Stimulated activated naive CD8-positive, alpha-beta T cell treated with anti-CD3 and anti-CD28 coated beads, Interleukin-15, Interleukin-2, amounts not matched to agents 100 U/mL and 50 U/mL, for 24 hours (primary cell): ENCODE measurements at regions not wholly inside any gene's neighbourhood (a gene's known extent, or its start where the extent isn't known, plus 50 kb on each side); places are given as distances from the start of the nearest gene placed in this dataset.

Experiments used
- ATAC-seq: fragments of 150-1000 bp; cut with Tn5 transposase; one replicate; pipeline ENCODE4 v1.10.0; 2021
- DNase-seq: peaks from one replicate; pipeline ENCODE4 v3.0.0; 2021

GRCh38 chr2:150417278-150417677 lies 70.2 kb downstream of the RND3 start:
- DNase-seq (no peak), ATAC-seq (no peak)

GRCh38 chr2:150415022-150415421 lies 72.4 kb downstream of the RND3 start:
- DNase-seq (no peak), ATAC-seq (no peak)

GRCh38 chr2:150413910-150414309 lies 73.6 kb downstream of the RND3 start:
- ATAC-seq (no peak), DNase-seq (no peak)

- ATAC-seq = no peak
- no peak for DNase-seq
Observed at GRCh38 chr2:150413366-150413765, 74.1 kb downstream of the RND3 start.

GRCh38 chr2:150410809-150411208 lies 76.7 kb downstream of the RND3 start:
- DNase-seq (no peak), ATAC-seq (no peak)

GRCh38 chr2:150409196-150409595 lies 78.3 kb downstream of the RND3 start:
- DNase-seq (no peak), ATAC-seq (no peak)

- DNase-seq (no peak), ATAC-seq (no peak)
Observed at GRCh38 chr2:150404147-150404546, 83.3 kb downstream of the RND3 start.

GRCh38 chr2:150403457-150403856 lies 84.0 kb downstream of the RND3 start:
- DNase-seq (no peak), ATAC-seq (no peak)

- DNase-seq = no peak
- ATAC-seq = no peak
Observed at GRCh38 chr2:150402953-150403352, 84.5 kb downstream of the RND3 start.

GRCh38 chr2:150400849-150401248 lies 86.6 kb downstream of the RND3 start:
- ATAC-seq = no peak
- no peak for DNase-seq

GRCh38 chr2:150392614-150393013 lies 94.9 kb downstream of the RND3 start:
- DNase-seq (no peak), ATAC-seq (no peak)

GRCh38 chr2:150391779-150392178 lies 95.7 kb downstream of the RND3 start:
- ATAC-seq = no peak
- DNase-seq = no peak

GRCh38 chr2:150389447-150389846 lies 98.0 kb downstream of the RND3 start:
- DNase-seq = no peak
- ATAC-seq = no peak

GRCh38 chr2:150388289-150388625 lies 99.2 kb downstream of the RND3 start:
- DNase-seq (no peak), ATAC-seq (no peak)

GRCh38 chr2:150387586-150388288 lies 99.7 kb downstream of the RND3 start:
- no peak for ATAC-seq
- no peak for DNase-seq

- DNase-seq (no peak), ATAC-seq (no peak)
Observed at GRCh38 chr2:150385211-150385610, 102.3 kb downstream of the RND3 start.

GRCh38 chr2:150383587-150383986 lies 103.9 kb downstream of the RND3 start:
- DNase-seq (no peak), ATAC-seq (no peak)

- ATAC-seq = no peak
- no peak for DNase-seq
Observed at GRCh38 chr2:150379166-150379565, 108.3 kb downstream of the RND3 start.

- ATAC-seq = no peak
- DNase-seq = no peak
Observed at GRCh38 chr2:150378686-150379085, 108.8 kb downstream of the RND3 start.

- DNase-seq = no peak
- no peak for ATAC-seq
Observed at GRCh38 chr2:150376553-150377335, 110.7 kb downstream of the RND3 start.

- DNase-seq (no peak), ATAC-seq (no peak)
Observed at GRCh38 chr2:150375333-150375732, 112.1 kb downstream of the RND3 start.

- DNase-seq (no peak), ATAC-seq (no peak)
Observed at GRCh38 chr2:150374492-150374891, 113.0 kb downstream of the RND3 start.

- DNase-seq (no peak), ATAC-seq (no peak)
Observed at GRCh38 chr2:150373374-150373773, 114.1 kb downstream of the RND3 start.
